HepG2 (cell line): ENCODE measurements at regions not wholly inside any gene's neighbourhood (a gene's known extent, or its start where the extent isn't known, plus 50 kb on each side); places are given as distances from the start of the nearest gene placed in this dataset.

Source experiments
- ATAC-seq: fragments of 200-7000 bp; cut with Tn5 transposase; 3 replicates; pipeline ENCODE4 v1.9.1; 2020; ENCODE audit warnings: mild to moderate bottlenecking, moderate library complexity
- BruUV-seq: library from RNA; stranded (reverse); fragments of 400-500 nt; replicated peaks from 2 replicates; lab custom pipeline; 2021; lab: Mats Ljungman, UMichigan
- CTCF ChIA-PET: fragments of 300-600 bp; formaldehyde crosslinking; extraction: SDS; loops from one replicate; lab custom pipeline; 2021; ENCODE audit warnings: low total read pairs, inconsistent platforms, low intra/inter-chr PET ratio; lab: Yijun Ruan, JAX
- POLR2A ChIA-PET: fragments of 350-600 bp; sonication (Branson Sonifier 250); formaldehyde crosslinking; loops from one replicate; lab custom pipeline; 2020; ENCODE audit warnings: antibody characterized with exemption, inconsistent platforms; lab: Yijun Ruan, JAX
- DNase-seq: peaks from one replicate; pipeline ENCODE4 v3.0.0-alpha.2; 2015; ENCODE audit warnings: low spot score
- FAIRE-seq: peaks from 3 replicates; lab custom pipeline; 2011; peaks lifted over from hg19 to GRCh38; lab: Jason Lieb, UNC
- H2AFZ ChIP-seq: one replicate; pipeline ENCODE4 v1.6.1; 2011; ENCODE audit warnings: low read length, inconsistent platforms
- H3K27ac ChIP-seq: fragments of 300-600 bp; 3 replicates; pipeline ENCODE4 v1.8.0; 2011; ENCODE audit warnings: mixed run types, mild to moderate bottlenecking, mixed read lengths, low read length, inconsistent platforms; ENCODE audit not compliant: insufficient read depth; ENCODE audit errors: extremely low read length
- H3K27me3 ChIP-seq, 2 experiments: fragments of 200-600 bp in 1 of 2; 2 replicates in 1 of 2; 3 replicates in 1 of 2; pipeline versions ENCODE4 v1.6.0 to v1.8.0; 2011; ENCODE audit warnings: low read length in 2 of 2, mild to moderate bottlenecking in 2 of 2, moderate library complexity in 2 of 2, inconsistent platforms in 1 of 2; ENCODE audit not compliant: insufficient read depth in 2 of 2, control insufficient read depth in 1 of 2
- H3K36me3 ChIP-seq, 2 experiments: fragments of 200-600 bp in 1 of 2; replicated peaks in 1 of 2; 2 replicates in 1 of 2; 3 replicates in 1 of 2; pipeline versions ENCODE4 v1.5.1 to v1.8.0; 2011; ENCODE audit warnings: low read length in 2 of 2, inconsistent platforms in 1 of 2; ENCODE audit not compliant: insufficient read depth in 2 of 2, control insufficient read depth in 1 of 2
- H3K4me1 ChIP-seq: 2 replicates; pipeline ENCODE4 v1.5.1; 2012; ENCODE audit warnings: low read length, inconsistent platforms; ENCODE audit not compliant: insufficient read depth
- H3K4me2 ChIP-seq: 2 replicates; pipeline ENCODE4 v1.6.0; 2011; ENCODE audit warnings: low read depth, low read length, inconsistent platforms
- H3K4me3 ChIP-seq, 3 experiments: fragments of 200-600 bp in 1 of 3; sonication (generic), shearing (Covaris generic) in 1 of 3; replicated peaks in 1 of 3; 2 replicates each; pipeline ENCODE4 v1.5.1; 2011 to 2016; ENCODE audit warnings: low read length in 3 of 3, inconsistent platforms in 2 of 3, low read depth in 2 of 3, mild to moderate bottlenecking in 2 of 3, control low read depth in 1 of 3, mixed read lengths in 1 of 3; ENCODE audit not compliant: insufficient read depth in 1 of 3
- H3K79me2 ChIP-seq: one replicate; pipeline ENCODE4 v1.6.1; 2011; ENCODE audit warnings: low read length, inconsistent platforms; ENCODE audit not compliant: insufficient read depth
- H3K9ac ChIP-seq: 2 replicates; pipeline ENCODE4 v1.6.0; 2011; ENCODE audit warnings: mild to moderate bottlenecking, low read depth, low read length, inconsistent platforms; ENCODE audit not compliant: insufficient read depth
- H3K9me3 ChIP-seq: 2 replicates; pipeline ENCODE4 v1.5.1; 2012; ENCODE audit warnings: mild to moderate bottlenecking, low read length
- H4K20me1 ChIP-seq: 2 replicates; pipeline ENCODE4 v1.6.0; 2011; ENCODE audit warnings: inconsistent platforms, mild to moderate bottlenecking, low read length, moderate library complexity; ENCODE audit not compliant: insufficient read depth
- MTA1 ChIP-seq: sonication (generic); formaldehyde crosslinking; IDR thresholded peaks from 2 replicates; pipeline ENCODE4 v1.4.0; 2020; ENCODE audit warnings: missing genetic modification reagents, mild to moderate bottlenecking, borderline replicate concordance
- RARG ChIP-seq: sonication (generic); formaldehyde crosslinking; IDR thresholded peaks from 2 replicates; pipeline ENCODE4 v1.4.0; 2020; ENCODE audit warnings: low read depth, mild to moderate bottlenecking, missing genetic modification reagents
- WGBS: methylation state at CpG from one replicate; pipeline ENCODE4 v1.1.6; 2017; ENCODE audit warnings: low lambda C conversion rate; 5-methylcytosine and 5-hydroxymethylcytosine counted together
- in situ Hi-C: cut with HindIII; loops from 2 replicates; pipeline ENCODE4 v1.10.0; 2017; ENCODE audit warnings: low pct_unique_long_range_greater_than_20kb; ENCODE audit not compliant: extremely low pct_ligation_motif_present
- intact Hi-C: fragments of 100-400 bp; cut with micrococcal nuclease; formaldehyde crosslinking; loops from one replicate; pipeline ENCODE4 v1.10.0; 2022; ENCODE audit not compliant: unreplicated experiment
- TF ChIP-seq, protein P1 (sequence below): sonication (generic); formaldehyde crosslinking; IDR thresholded peaks from 2 replicates; pipeline ENCODE4 v1.4.0; 2020; ENCODE audit warnings: missing genetic modification reagents, borderline replicate concordance
- TF ChIP-seq, protein P2 (sequence below): sonication (generic); formaldehyde crosslinking; IDR thresholded peaks from 2 replicates; pipeline ENCODE4 v1.4.0; 2020; ENCODE audit warnings: missing genetic modification reagents

DNA sequence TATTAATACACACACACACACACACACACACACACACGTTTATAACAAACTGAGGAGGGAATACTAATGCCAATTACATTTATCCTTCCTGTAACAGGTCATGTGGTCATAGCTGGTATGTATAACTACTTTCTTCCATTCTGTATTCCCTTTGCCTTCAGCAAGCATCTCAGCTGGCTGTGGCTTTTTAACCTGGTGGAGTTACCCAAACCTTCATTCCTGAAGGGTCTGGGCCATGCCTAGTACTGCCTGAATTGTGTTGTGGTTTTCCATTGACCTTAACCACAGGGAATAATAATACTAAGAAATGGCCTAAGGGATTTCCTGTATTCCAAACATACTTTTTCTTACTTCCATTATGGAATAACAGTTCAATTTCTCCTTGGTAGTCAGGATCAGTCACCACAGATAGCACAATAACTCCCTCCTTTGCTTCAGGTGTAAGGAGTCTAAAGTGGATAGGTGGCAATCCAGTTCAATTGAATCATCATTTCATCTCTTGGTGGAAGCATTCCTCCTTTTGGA is 222.2 kb upstream of the MEF2C start:
- TF ChIP-seq, protein P1, sequence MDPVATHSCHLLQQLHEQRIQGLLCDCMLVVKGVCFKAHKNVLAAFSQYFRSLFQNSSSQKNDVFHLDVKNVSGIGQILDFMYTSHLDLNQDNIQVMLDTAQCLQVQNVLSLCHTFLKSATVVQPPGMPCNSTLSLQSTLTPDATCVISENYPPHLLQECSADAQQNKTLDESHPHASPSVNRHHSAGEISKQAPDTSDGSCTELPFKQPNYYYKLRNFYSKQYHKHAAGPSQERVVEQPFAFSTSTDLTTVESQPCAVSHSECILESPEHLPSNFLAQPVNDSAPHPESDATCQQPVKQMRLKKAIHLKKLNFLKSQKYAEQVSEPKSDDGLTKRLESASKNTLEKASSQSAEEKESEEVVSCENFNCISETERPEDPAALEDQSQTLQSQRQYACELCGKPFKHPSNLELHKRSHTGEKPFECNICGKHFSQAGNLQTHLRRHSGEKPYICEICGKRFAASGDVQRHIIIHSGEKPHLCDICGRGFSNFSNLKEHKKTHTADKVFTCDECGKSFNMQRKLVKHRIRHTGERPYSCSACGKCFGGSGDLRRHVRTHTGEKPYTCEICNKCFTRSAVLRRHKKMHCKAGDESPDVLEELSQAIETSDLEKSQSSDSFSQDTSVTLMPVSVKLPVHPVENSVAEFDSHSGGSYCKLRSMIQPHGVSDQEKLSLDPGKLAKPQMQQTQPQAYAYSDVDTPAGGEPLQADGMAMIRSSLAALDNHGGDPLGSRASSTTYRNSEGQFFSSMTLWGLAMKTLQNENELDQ, result no peak
- TF ChIP-seq MTA1 (CRISPR knock-in tag) (no peak), RARG (CRISPR knock-in tag) (no peak)
- TF ChIP-seq, protein P2, sequence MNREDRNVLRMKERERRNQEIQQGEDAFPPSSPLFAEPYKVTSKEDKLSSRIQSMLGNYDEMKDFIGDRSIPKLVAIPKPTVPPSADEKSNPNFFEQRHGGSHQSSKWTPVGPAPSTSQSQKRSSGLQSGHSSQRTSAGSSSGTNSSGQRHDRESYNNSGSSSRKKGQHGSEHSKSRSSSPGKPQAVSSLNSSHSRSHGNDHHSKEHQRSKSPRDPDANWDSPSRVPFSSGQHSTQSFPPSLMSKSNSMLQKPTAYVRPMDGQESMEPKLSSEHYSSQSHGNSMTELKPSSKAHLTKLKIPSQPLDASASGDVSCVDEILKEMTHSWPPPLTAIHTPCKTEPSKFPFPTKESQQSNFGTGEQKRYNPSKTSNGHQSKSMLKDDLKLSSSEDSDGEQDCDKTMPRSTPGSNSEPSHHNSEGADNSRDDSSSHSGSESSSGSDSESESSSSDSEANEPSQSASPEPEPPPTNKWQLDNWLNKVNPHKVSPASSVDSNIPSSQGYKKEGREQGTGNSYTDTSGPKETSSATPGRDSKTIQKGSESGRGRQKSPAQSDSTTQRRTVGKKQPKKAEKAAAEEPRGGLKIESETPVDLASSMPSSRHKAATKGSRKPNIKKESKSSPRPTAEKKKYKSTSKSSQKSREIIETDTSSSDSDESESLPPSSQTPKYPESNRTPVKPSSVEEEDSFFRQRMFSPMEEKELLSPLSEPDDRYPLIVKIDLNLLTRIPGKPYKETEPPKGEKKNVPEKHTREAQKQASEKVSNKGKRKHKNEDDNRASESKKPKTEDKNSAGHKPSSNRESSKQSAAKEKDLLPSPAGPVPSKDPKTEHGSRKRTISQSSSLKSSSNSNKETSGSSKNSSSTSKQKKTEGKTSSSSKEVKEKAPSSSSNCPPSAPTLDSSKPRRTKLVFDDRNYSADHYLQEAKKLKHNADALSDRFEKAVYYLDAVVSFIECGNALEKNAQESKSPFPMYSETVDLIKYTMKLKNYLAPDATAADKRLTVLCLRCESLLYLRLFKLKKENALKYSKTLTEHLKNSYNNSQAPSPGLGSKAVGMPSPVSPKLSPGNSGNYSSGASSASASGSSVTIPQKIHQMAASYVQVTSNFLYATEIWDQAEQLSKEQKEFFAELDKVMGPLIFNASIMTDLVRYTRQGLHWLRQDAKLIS, result no peak
- H4K20me1 ChIP-seq, result no peaks in the 10 kb centered on the region
- CTCF ChIA-PET, result no interaction called here
- H3K9me3 ChIP-seq, result peaks cover 27% of the 10 kb centered on the region
- H3K4me3 ChIP-seq, result no peak overlapping the region
- no peaks in the 10 kb centered on the region for H3K79me2 ChIP-seq
- ATAC-seq (no peak), FAIRE-seq (no peak), DNase-seq (no peak)
- in situ Hi-C loops (no loop called here), intact Hi-C loops (no loop called here)
- H3K36me3 ChIP-seq, result no peaks in the 10 kb centered on the region
- no peaks in the 10 kb centered on the region for H3K27me3 ChIP-seq
- H3K9ac ChIP-seq, result no peak overlapping the region
- 0% methylated on average over 1 of the region's 1 CpG for WGBS
- no peaks in the 10 kb centered on the region for H3K4me1 ChIP-seq
- H3K4me2 ChIP-seq, result no peak overlapping the region
- no peak overlapping the region for H3K27ac ChIP-seq
- POLR2A ChIA-PET, result no interaction called here
- no TSS peak for BruUV-seq
- H2AFZ ChIP-seq, result no peak overlapping the region
